NOMO-1 treated with DMSO at 0.1 percent for 48 hours (cell line): ENCODE measurements at regions not wholly inside any gene's neighbourhood (a gene's known extent, or its start where the extent isn't known, plus 50 kb on each side); places are given as distances from the start of the nearest gene placed in this dataset.

ENCODE experiments used
- DNase-seq: peaks from one replicate; lab custom pipeline; 2025; ENCODE audit not compliant: unreplicated experiment; lab: John Stamatoyannopoulos, UW

- DNase-seq = no peak
These were observed 83.4 kb upstream of the KCNK12 start for GRCh38 chr2:47653902-47654789.

- no peak for DNase-seq
These were observed 82.3 kb upstream of the KCNK12 start for GRCh38 chr2:47653036-47653435.

- DNase-seq = no peak
These were observed 81.4 kb upstream of the KCNK12 start for GRCh38 chr2:47652061-47652690.

DNA sequence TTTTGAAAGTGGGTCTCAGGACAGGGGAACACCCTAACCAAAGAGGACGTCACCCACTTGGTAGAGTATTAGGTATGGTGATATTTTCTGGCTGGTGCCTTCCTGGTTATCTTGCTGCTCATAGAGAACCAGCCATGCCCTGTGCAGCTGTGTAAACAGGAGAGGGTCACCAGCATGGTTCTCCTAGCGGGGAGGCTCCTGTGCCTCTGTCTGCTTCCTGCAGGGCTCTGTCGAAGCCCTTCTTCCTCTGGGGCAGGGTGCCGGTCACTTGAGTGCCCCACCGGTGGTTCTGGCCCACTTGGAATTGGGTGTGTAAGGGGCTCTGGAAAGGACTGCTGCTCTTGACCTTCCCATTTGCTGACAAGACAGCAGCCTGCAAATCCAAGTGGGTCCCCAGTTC lies 80.5 kb upstream of the KCNK12 start:
- no peak for DNase-seq

- no peak for DNase-seq
These were observed 79.3 kb upstream of the KCNK12 start for GRCh38 chr2:47650001-47650535.

DNA sequence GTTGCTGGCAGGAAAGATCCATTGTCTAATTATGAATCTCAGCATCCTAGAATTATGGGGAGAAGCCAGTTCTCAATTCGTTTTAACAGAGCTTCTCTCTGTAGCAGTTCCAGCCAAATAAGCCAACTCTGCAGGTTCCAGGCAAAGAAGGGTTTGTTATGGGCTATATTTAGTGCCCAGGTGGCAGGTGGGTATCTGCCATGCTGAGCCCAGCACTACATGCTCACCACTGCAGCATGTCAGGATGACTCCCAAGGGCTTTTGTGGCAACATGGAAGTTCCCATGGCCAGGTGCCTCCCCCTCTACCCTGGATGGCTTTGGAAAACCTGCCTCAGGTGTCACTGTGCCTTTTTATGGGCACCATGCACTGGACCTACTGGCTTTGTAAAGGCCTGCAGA lies 74.5 kb upstream of the KCNK12 start:
- no peak for DNase-seq

DNA sequence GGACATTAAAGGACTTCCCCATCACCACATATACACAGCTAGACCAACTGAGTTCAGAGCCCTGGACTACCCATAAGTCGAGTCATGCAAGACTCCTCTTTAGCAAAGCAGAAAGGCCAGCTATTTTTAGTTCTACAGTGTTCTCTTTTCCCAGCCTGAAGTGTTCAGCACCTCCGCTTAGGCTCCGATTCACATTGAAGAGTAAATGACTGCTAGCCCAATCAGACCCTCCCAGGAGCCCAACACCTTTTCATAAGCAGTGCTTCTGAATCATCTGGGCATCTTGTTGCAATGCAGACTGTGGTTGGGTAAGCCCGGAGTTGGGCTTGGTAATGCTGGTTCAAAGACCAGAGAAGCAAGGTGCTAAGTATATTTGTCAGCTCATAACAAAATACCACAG lies 73.6 kb upstream of the KCNK12 start:
- DNase-seq = no peak

- DNase-seq = no peak
These were observed 70.6 kb upstream of the KCNK12 start for GRCh38 chr2:47641366-47641765.

- DNase-seq = no peak
These were observed 69.6 kb upstream of the KCNK12 start for GRCh38 chr2:47640356-47640755.

GRCh38 chr2:47639467-47639866 lies 68.7 kb upstream of the KCNK12 start:
- no peak for DNase-seq

- no peak for DNase-seq
These were observed 67.6 kb upstream of the KCNK12 start for GRCh38 chr2:47638430-47638829.

DNA sequence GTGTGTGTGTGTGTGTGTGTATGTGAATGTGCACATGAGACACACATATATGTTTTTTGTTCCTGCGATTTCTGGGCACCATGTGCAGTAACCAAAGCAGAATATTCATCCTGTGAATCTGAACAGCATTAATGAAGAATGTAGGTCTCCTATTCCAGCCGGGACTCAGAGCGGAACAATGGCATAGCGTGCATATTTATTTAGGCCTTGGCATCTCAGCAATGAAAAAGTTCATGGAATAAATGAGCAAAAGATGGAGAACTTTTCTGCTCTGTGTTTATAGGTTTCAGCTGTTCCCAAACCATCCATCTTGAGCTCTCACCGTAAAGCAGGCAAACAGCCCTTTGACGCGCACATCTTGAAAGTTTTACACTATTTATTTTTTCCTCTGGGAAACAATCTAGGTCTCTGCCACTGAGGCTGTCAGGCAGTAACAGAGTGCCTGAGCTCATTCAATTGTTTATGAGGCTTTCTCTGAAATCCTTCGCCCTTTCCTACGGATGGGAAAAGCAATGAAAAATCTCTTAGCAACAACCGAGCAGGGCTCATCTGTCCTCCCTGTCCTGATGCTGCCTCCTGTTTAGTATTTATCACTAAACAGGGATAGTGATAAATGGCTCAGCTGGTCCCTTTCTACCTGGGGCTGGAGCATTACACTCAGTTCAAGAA lies 65.9 kb upstream of the KCNK12 start:
- DNase-seq = no peak

DNA sequence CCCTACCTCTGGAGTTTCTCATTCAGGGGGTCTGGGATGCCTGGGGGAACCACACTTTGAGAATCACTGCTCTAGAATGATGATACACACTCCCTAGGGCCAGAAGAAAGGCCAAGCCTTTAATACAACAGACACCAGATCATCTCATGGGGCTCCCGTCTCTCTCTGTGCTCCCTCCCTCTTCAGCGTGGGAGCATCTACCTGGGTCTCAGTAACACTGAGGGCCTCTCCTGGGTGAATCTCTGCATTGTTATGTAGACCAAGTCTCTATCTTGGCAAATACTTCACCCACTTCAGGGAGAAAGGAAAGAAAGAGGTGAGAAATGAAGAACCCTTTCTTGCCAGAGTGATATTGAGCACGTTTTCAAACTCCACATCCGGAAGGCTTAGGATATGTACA lies 65.4 kb upstream of the KCNK12 start:
- DNase-seq = no peak

- no peak for DNase-seq
These were observed 62.0 kb upstream of the KCNK12 start for GRCh38 chr2:47632754-47633153.

GRCh38 chr2:47631792-47632398 lies 61.1 kb upstream of the KCNK12 start:
- no peak for DNase-seq

DNA sequence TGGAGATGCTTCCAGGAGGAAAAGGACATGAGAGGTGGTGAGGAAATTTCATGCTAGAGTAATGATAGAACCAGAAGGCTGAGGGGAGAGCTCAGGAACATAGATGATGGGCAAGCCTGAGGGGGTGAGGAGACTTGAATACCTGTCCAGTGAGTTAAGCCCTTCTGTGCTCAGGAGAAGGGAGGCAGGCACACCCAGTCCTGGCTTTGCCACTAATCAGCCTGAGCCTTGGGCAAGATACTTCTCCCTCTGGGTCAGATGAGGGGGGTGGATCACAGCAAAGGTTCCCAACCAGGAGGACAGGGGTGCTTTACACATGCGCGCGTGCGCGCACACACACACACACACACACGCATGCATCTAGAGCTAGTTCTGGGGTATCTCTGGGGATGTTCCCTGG lies 60.5 kb upstream of the KCNK12 start:
- DNase-seq = no peak

DNA sequence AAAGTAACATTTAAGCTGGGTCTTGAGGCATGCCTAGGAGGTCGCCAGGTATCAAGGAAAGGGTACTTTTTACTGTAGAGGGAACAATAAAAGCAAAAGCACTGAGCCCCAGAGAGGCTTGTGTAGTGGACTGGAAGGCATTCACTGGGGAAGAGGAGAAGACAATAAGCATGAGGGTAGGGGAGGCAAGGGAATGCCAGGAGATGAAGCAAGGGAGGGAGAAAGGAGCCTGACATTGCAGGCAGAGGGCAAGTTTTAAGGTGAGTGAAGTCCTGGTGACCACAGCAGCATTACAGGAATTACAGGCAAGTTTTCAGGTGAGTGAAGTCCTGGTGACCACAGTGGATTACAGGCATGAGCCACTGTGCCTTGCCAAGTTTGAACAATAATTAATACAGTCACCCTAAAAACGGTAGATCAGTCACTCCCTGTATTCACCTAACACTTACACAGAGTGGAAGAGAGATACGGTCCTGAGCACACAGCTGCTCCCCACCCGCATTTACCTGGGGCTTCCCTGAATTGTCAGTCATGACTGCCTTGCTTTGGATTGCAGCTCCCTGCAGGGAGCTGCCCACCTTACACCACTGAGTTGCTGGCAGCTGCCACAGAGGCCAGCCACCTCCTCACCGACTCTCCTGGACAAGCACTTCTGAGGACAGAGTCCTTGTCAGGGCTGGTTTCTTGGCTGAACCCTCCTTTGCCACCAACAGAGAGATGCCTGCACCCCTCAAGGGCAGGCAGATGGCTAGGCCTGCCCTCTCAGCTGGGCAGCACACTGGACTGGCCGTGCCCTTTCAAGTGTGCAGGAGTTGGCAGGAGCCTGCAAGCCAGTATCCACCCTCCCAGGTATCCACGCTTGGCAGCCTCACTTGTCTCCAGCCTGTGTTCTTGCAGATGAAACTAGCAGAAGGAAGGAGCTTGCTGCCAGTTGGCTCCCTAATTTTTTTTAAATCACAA lies 59.0 kb upstream of the KCNK12 start:
- no peak for DNase-seq

DNA sequence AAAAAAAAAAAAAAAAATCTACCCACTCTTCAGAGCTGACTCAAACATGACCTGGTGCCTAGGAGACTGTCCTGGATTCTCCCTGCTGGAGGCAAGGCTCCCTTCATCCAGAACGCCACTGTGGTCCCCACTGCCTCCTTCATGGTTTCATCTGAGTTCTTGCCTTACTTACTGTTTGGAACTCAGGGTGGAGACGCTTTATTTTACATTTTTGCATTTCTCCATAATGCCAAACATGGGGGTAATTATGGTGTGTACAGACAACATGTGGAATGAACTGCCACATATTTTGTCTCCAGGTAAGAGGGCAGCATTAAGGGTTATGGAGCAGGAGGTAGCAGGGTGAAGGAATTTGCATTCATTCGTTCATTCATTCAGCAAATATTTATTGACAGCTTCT lies 58.1 kb upstream of the KCNK12 start:
- no peak for DNase-seq

GRCh38 chr2:47626664-47627063 lies 55.9 kb upstream of the KCNK12 start:
- no peak for DNase-seq

DNA sequence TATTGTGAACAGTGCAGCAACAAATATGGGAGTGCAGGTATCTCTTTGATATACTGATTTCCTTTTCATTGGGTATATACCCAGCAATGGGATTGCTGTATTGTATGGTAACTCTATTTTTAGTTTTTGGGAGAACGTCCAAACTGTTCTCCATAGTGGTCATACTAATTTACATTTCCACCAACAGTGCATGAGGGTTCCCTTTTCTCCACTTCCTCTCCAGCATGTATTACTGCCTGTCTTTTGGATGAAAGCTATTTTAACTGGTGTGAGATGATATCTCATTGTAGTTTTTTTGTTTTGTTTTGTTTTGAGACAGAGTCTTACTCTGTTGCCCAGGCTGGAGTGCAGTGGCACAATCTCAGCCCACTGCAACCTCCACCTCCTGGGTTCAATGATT lies 52.4 kb upstream of the KCNK12 start:
- peak; percentile 30 for DNase-seq
